ENCODE measurements at regions not wholly inside any gene's neighbourhood (a gene's known extent, or its start where the extent isn't known, plus 50 kb on each side); places are given as distances from the start of the nearest gene placed in this dataset.

- DNase-seq (ENCODE audit: low read depth in 1 of 2, low spot score in 1 of 2): no peak
- H3K27me3 ChIP-seq (ENCODE audit: insufficient read depth, poor library complexity, severe bottlenecking): no peaks in the 10 kb centered on the region
- TF ChIP-seq REST (IDR thresholded peaks at IDR 0.05; ENCODE audit: insufficient replicate concordance, low read depth) (no peak), SPI1 (IDR thresholded peaks at IDR 0.05; ENCODE audit: borderline replicate concordance, low read depth) (no peak), POLR2AphosphoS5 (IDR thresholded peaks at IDR 0.05; ENCODE audit: low read depth) (no peak), CTCF (IDR thresholded peaks at IDR 0.05; ENCODE audit: insufficient read depth, low read length) (no peak), GABPA (IDR thresholded peaks at IDR 0.05; ENCODE audit: low read depth) (no peak)
- H3K4me3 ChIP-seq (replicated peaks; ENCODE audit: insufficient read depth, low read length): no peak overlapping the region
- no peak overlapping the region for H3K27ac ChIP-seq (replicated peaks)
These were observed 207.1 kb downstream of the BRINP2 start for GRCh38 chr1:177377866-177378265.

DNA sequence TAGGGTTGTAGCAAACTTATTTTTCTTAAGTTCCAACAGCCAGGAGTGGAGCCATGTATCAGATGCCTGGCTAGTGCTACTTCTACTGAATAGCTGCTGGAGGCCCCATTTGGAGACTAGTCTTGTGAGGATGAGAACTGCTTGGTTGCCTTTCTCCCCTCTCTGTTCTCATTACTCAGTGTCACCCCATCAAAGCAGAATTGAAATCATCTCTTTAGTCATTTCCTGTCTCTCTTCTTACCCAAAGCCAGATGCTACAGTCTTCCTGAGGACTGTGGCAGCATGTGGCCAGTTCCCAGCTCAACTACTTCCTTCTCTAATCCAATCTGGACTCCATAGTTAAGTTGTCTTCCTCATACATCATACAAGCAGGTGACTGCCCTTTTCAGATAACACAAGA lies 197.5 kb downstream of the BRINP2 start:
- no peak for DNase-seq (ENCODE audit: low read depth in 1 of 2, low spot score in 1 of 2)
- Histone ChIP-seq H3K4me3 (replicated peaks; ENCODE audit: insufficient read depth, low read length) (no peak overlapping the region), H3K27me3 (ENCODE audit: insufficient read depth, poor library complexity, severe bottlenecking) (peaks cover 3% of the 10 kb centered on the region), H3K27ac (replicated peaks) (no peak overlapping the region)
- TF ChIP-seq SPI1 (IDR thresholded peaks at IDR 0.05; ENCODE audit: borderline replicate concordance, low read depth) (no peak), CTCF (IDR thresholded peaks at IDR 0.05; ENCODE audit: insufficient read depth, low read length) (no peak), GABPA (IDR thresholded peaks at IDR 0.05; ENCODE audit: low read depth) (no peak), REST (IDR thresholded peaks at IDR 0.05; ENCODE audit: insufficient replicate concordance, low read depth) (no peak), POLR2AphosphoS5 (IDR thresholded peaks at IDR 0.05; ENCODE audit: low read depth) (no peak)

DNA sequence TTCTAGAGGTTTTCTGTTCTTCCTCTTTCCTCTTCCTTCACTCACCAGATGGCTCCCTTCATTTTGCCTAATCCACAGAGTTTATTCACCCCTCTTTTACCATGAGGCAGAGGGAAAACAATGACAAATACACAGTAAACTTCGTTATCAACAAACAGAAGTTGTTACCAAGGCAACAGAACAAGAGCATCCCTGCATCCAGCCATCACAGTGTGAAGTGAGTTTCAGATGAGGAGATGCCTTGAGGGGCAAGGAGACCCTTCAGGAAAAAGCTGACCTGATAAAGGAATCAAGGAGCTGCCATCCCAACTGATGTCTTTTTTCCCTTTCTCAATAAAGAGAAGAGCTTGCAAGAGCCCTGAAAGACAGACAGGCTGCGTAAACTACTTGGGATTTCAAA lies 195.3 kb downstream of the BRINP2 start:
- Histone ChIP-seq H3K27me3 (ENCODE audit: insufficient read depth, poor library complexity, severe bottlenecking) (peaks cover 3% of the 10 kb centered on the region), H3K4me3 (replicated peaks; ENCODE audit: insufficient read depth, low read length) (no peak overlapping the region), H3K27ac (replicated peaks) (no peak overlapping the region)
- DNase-seq (ENCODE audit: low read depth in 1 of 2, low spot score in 1 of 2): no peak
- TF ChIP-seq POLR2AphosphoS5 (IDR thresholded peaks at IDR 0.05; ENCODE audit: low read depth): no peak

- DNase-seq (ENCODE audit: low read depth in 1 of 2, low spot score in 1 of 2): no peak
These were observed 190.0 kb downstream of the BRINP2 start for GRCh38 chr1:177360791-177361190.

DNA sequence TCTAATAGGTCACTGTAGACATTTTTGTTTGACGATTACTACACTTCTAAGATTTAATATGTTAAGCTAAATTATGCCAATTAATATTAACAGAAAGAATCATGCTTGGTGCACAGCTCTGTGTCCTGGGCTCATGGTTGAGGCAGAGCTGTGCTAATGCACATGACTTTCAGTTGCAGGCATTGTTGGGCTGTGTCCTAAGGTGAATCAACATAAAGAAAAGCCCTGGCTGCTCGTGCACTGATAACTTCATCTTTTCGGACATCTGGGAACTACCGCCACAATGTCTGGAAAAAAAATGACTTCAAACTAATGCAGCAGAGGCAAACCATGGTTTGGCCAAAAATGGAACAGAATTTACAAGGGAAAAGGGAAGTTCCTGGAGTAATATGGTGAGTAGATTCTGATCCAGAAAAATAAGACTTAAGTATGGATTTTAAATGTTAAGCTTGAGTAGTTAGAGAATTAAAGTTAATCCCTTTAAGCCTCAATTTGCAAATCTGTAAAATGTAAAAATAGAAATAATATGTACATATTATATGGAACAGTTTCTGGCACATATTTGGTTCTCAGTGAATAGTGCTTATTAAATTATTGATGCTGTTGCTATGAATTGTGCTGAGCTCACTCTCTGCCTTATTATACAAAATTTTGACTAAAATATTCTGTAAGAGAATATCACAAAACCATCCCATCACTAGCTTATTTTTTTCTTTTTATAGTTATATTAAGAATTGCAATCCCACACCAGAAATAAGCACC lies 186.1 kb downstream of the BRINP2 start:
- TF ChIP-seq GABPA (IDR thresholded peaks at IDR 0.05; ENCODE audit: low read depth): no peak
- TF ChIP-seq CTCF (IDR thresholded peaks at IDR 0.05; ENCODE audit: insufficient read depth, low read length): no peak
- no peak for TF ChIP-seq REST (IDR thresholded peaks at IDR 0.05; ENCODE audit: insufficient replicate concordance, low read depth)
- TF ChIP-seq SPI1 (IDR thresholded peaks at IDR 0.05; ENCODE audit: borderline replicate concordance, low read depth): no peak
- no peak for TF ChIP-seq POLR2AphosphoS5 (IDR thresholded peaks at IDR 0.05; ENCODE audit: low read depth)
- Histone ChIP-seq H3K27ac (replicated peaks) (no peak overlapping the region), H3K27me3 (ENCODE audit: insufficient read depth, poor library complexity, severe bottlenecking) (no peaks in the 10 kb centered on the region), H3K4me3 (replicated peaks; ENCODE audit: insufficient read depth, low read length) (no peak overlapping the region)
- DNase-seq (ENCODE audit: low read depth in 1 of 2, low spot score in 1 of 2): no peak

More at GRCh38 chr1:177360791-177361190, 190.0 kb downstream of the BRINP2 start:
- H3K27me3 ChIP-seq (ENCODE audit: insufficient read depth, poor library complexity, severe bottlenecking): peaks cover 3% of the 10 kb centered on the region
- TF ChIP-seq POLR2AphosphoS5 (IDR thresholded peaks at IDR 0.05; ENCODE audit: low read depth): no peak
- H3K27ac ChIP-seq (replicated peaks): no peak overlapping the region
- H3K4me3 ChIP-seq (replicated peaks; ENCODE audit: insufficient read depth, low read length): no peak overlapping the region
